Fibroblast of lung (primary cell): ENCODE measurements at regions not wholly inside any gene's neighbourhood (a gene's known extent, or its start where the extent isn't known, plus 50 kb on each side); places are given as distances from the start of the nearest gene placed in this dataset.
A peak's percentile ranks its signal among the peaks of the same experiment; 100 is the strongest.

Experiments
- DNase-seq, 2 donors: peaks; one replicate each; pipeline versions ENCODE4 v3.0.0 to v3.0.0-alpha.2; 2010; ENCODE audit warnings: low read depth in 2 of 2
- H2AFZ ChIP-seq: 2 replicates; pipeline ENCODE4 v1.5.1; 2012; ENCODE audit warnings: low read length, control low read depth, inconsistent platforms
- H3K27ac ChIP-seq: 2 replicates; pipeline ENCODE4 v1.5.1; 2011; ENCODE audit warnings: low read length, control low read depth; ENCODE audit not compliant: insufficient read depth
- H3K27me3 ChIP-seq: 2 replicates; pipeline ENCODE4 v1.5.1; 2011; ENCODE audit warnings: mild to moderate bottlenecking, low read length; ENCODE audit not compliant: control insufficient read depth, insufficient read depth
- H3K36me3 ChIP-seq: 2 replicates; pipeline ENCODE4 v1.5.1; 2011; ENCODE audit warnings: low read length; ENCODE audit not compliant: control insufficient read depth, insufficient read depth
- H3K4me1 ChIP-seq: 2 replicates; pipeline ENCODE4 v1.5.1; 2011; ENCODE audit warnings: low read length; ENCODE audit not compliant: control insufficient read depth, insufficient read depth; ENCODE audit errors: extremely low read depth
- H3K4me2 ChIP-seq: 2 replicates; pipeline ENCODE4 v1.5.1; 2011; ENCODE audit warnings: low read length, control low read depth; ENCODE audit not compliant: insufficient read depth; ENCODE audit errors: extremely low read depth
- H3K4me3 ChIP-seq, 4 experiments: fragments of 200-600 bp in 1 of 4; sonication (generic) in 1 of 4; replicated peaks in 1 of 4; 2 replicates each; pipeline ENCODE4 v1.5.1; 2011 to 2016; ENCODE audit warnings: low read length in 4 of 4, low read depth in 3 of 4, mild to moderate bottlenecking in 3 of 4, control low read depth in 2 of 4, inconsistent platforms in 1 of 4, mixed read lengths in 1 of 4; ENCODE audit not compliant: insufficient read depth in 1 of 4; ENCODE audit errors: control extremely low read depth in 1 of 4
- H3K79me2 ChIP-seq: 2 replicates; pipeline ENCODE4 v1.5.1; 2012; ENCODE audit warnings: mild to moderate bottlenecking, low read length, inconsistent platforms; ENCODE audit not compliant: control insufficient read depth, insufficient read depth
- H3K9ac ChIP-seq: 2 replicates; pipeline ENCODE4 v1.5.1; 2011; ENCODE audit warnings: mild to moderate bottlenecking, low read length, control low read depth; ENCODE audit not compliant: insufficient read depth
- H3K9me3 ChIP-seq: 2 replicates; pipeline ENCODE4 v1.5.1; 2012; ENCODE audit warnings: low read depth, low read length; ENCODE audit not compliant: control insufficient read depth, insufficient read depth
- H4K20me1 ChIP-seq: 2 replicates; pipeline ENCODE4 v1.5.1; 2011; ENCODE audit warnings: low read length; ENCODE audit not compliant: control insufficient read depth, insufficient read depth; ENCODE audit errors: extremely low read depth
- EZH2 ChIP-seq: IDR thresholded peaks from 2 replicates; pipeline ENCODE4 v1.5.1; 2012; ENCODE audit warnings: low read length, control low read depth, mild to moderate bottlenecking; ENCODE audit errors: missing control alignments
- TF ChIP-seq, protein P1 (sequence below), 2 donors: IDR thresholded peaks in 1 of 2; conservative IDR thresholded peaks in 1 of 2; 1 replicate in 1 of 2; 2 replicates in 1 of 2; pipeline ENCODE4 v1.5.1; 2011 to 2012; ENCODE audit warnings: low read length in 2 of 2, control low read depth in 1 of 2, inconsistent platforms in 1 of 2, low read depth in 1 of 2, mild to moderate bottlenecking in 1 of 2

- Histone ChIP-seq H3K9ac (no peak overlapping the region), H2AFZ (no peak overlapping the region), H3K4me1 (no peaks in the 10 kb centered on the region), H3K4me2 (peak overlapping the region; percentile 25), H3K36me3 (no peaks in the 10 kb centered on the region), H4K20me1 (no peaks in the 10 kb centered on the region), H3K4me3 (no peak overlapping the region), H3K79me2 (no peaks in the 10 kb centered on the region), H3K27ac (no peak overlapping the region), H3K9me3 (no peaks in the 10 kb centered on the region), H3K27me3 (no peaks in the 10 kb centered on the region)
- peak in 1 of 2 donors; percentile 10 for DNase-seq
- TF ChIP-seq EZH2: no peak
Measured at GRCh38 chr20:24738981-24739633, 210.0 kb upstream of the CST7 start.

GRCh38 chr20:24739746-24740145 lies 209.3 kb upstream of the CST7 start:
- Histone ChIP-seq H3K36me3 (no peaks in the 10 kb centered on the region), H4K20me1 (no peaks in the 10 kb centered on the region), H3K4me1 (no peaks in the 10 kb centered on the region), H3K27ac (no peak overlapping the region), H2AFZ (no peak overlapping the region), H3K27me3 (no peaks in the 10 kb centered on the region), H3K9me3 (no peaks in the 10 kb centered on the region), H3K4me2 (no peak overlapping the region), H3K9ac (no peak overlapping the region), H3K79me2 (no peaks in the 10 kb centered on the region), H3K4me3 (no peak overlapping the region)
- TF ChIP-seq EZH2: no peak
- TF ChIP-seq, protein P1, sequence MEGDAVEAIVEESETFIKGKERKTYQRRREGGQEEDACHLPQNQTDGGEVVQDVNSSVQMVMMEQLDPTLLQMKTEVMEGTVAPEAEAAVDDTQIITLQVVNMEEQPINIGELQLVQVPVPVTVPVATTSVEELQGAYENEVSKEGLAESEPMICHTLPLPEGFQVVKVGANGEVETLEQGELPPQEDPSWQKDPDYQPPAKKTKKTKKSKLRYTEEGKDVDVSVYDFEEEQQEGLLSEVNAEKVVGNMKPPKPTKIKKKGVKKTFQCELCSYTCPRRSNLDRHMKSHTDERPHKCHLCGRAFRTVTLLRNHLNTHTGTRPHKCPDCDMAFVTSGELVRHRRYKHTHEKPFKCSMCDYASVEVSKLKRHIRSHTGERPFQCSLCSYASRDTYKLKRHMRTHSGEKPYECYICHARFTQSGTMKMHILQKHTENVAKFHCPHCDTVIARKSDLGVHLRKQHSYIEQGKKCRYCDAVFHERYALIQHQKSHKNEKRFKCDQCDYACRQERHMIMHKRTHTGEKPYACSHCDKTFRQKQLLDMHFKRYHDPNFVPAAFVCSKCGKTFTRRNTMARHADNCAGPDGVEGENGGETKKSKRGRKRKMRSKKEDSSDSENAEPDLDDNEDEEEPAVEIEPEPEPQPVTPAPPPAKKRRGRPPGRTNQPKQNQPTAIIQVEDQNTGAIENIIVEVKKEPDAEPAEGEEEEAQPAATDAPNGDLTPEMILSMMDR (conservative IDR thresholded peaks at IDR 0.05 in 1 of 2, IDR thresholded peaks at IDR 0.05 in 1 of 2; ENCODE audit: low read depth in 1 of 2, low read length in 2 of 2): no peak
- peak in 1 of 2 donors; percentile 8 for DNase-seq

- H3K4me3 ChIP-seq: no peak overlapping the region
- no peaks in the 10 kb centered on the region for H3K4me1 ChIP-seq
- no peak overlapping the region for H3K9ac ChIP-seq
- DNase-seq: no peak
- TF ChIP-seq EZH2: no peak
- TF ChIP-seq, protein P1 (conservative IDR thresholded peaks at IDR 0.05 in 1 of 2, IDR thresholded peaks at IDR 0.05 in 1 of 2; ENCODE audit: low read depth in 1 of 2, low read length in 2 of 2): no peak
- H2AFZ ChIP-seq: no peak overlapping the region
- no peak overlapping the region for H3K4me2 ChIP-seq
- H3K27me3 ChIP-seq: no peaks in the 10 kb centered on the region
- no peaks in the 10 kb centered on the region for H3K79me2 ChIP-seq
- H3K9me3 ChIP-seq: no peaks in the 10 kb centered on the region
- no peaks in the 10 kb centered on the region for H4K20me1 ChIP-seq
- no peaks in the 10 kb centered on the region for H3K36me3 ChIP-seq
- no peak overlapping the region for H3K27ac ChIP-seq
Measured at GRCh38 chr20:24741493-24742072, 207.5 kb upstream of the CST7 start.
